ENCODE measurements at regions not wholly inside any gene's neighbourhood (a gene's known extent, or its start where the extent isn't known, plus 50 kb on each side); places are given as distances from the start of the nearest gene placed in this dataset.

DNA sequence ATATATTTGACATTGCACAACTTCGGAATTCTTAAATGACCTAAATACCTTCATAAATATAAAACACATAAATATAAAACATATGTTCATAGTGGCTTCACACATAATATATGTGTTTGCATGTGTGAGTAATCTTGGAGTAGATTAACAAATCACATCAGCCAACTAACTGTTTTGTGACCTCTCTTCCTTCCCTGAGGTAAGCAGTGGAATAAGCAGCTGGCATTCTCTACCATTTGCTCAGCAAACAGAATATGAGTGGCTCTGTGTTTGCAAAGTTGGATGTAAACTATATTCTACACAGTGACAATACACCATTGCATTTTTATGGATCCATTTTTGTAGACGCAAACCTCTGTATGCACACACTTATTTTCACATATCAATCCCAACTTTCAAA is 189.9 kb downstream of the ACER2 start:
- H4K20me1 ChIP-seq (ENCODE audit: control insufficient read depth, insufficient read depth, insufficient read length), result no peaks in the 10 kb centered on the region
- H2BK120ac ChIP-seq (ENCODE audit: low read depth, low read length, poor library complexity, severe bottlenecking), result no peak overlapping the region
- H3K23me2 ChIP-seq (ENCODE audit: insufficient read length, low read depth, low read length, poor library complexity, severe bottlenecking), result no peaks in the 10 kb centered on the region
- H2AFZ ChIP-seq (ENCODE audit: low read length), result no peak overlapping the region
- H2BK20ac ChIP-seq (ENCODE audit: low read depth, low read length, poor library complexity, severe bottlenecking), result no peak overlapping the region
- no peak overlapping the region for H4K8ac ChIP-seq (replicated peaks; ENCODE audit: insufficient read length, low read depth, low read length)
- H2BK15ac ChIP-seq (ENCODE audit: low read depth, low read length), result no peak overlapping the region
- Mint-ChIP-seq H3K27ac (no peak overlapping the region), H3K27me3 (ENCODE audit: low read depth) (no peaks in the 10 kb centered on the region), H3K9me3 (no peaks in the 10 kb centered on the region; a peak in 2 of 5 replicates), H3K4me3 (no peak overlapping the region), H3K36me3 (ENCODE audit: insufficient read depth in 1 of 3, low read depth in 3 of 3) (peaks cover 0 to 8% (median 4%) of the 10 kb centered on the region in 3 experiments; a peak in 3 of 7 replicates), H3K4me1 (peaks cover 2 to 3% of the 10 kb centered on the region in 2 experiments; a peak in 1 of 4 replicates)
- H3K9ac ChIP-seq (ENCODE audit: extremely low read depth, insufficient read length, low read length), result no peak overlapping the region
- no peak overlapping the region for H3K4ac ChIP-seq (ENCODE audit: low read depth, low read length)
- H2BK12ac ChIP-seq (ENCODE audit: insufficient read length, low read depth, low read length), result no peak overlapping the region
- H3T11ph ChIP-seq (ENCODE audit: low read length), result no peak overlapping the region
- TF ChIP-seq, protein P1, sequence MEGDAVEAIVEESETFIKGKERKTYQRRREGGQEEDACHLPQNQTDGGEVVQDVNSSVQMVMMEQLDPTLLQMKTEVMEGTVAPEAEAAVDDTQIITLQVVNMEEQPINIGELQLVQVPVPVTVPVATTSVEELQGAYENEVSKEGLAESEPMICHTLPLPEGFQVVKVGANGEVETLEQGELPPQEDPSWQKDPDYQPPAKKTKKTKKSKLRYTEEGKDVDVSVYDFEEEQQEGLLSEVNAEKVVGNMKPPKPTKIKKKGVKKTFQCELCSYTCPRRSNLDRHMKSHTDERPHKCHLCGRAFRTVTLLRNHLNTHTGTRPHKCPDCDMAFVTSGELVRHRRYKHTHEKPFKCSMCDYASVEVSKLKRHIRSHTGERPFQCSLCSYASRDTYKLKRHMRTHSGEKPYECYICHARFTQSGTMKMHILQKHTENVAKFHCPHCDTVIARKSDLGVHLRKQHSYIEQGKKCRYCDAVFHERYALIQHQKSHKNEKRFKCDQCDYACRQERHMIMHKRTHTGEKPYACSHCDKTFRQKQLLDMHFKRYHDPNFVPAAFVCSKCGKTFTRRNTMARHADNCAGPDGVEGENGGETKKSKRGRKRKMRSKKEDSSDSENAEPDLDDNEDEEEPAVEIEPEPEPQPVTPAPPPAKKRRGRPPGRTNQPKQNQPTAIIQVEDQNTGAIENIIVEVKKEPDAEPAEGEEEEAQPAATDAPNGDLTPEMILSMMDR (conservative IDR thresholded peaks at IDR 0.05), result no peak
- WGBS (ENCODE audit: extremely low coverage, insufficient read length, low lambda C conversion rate), result no CpG with 5 or more reads among the region's 2 CpGs
- H3K27me3 ChIP-seq (ENCODE audit: insufficient read depth, low read length), result no peaks in the 10 kb centered on the region
- no peak overlapping the region for H3K23ac ChIP-seq (ENCODE audit: insufficient read length, low read depth, low read length)
- H3K4me2 ChIP-seq (ENCODE audit: insufficient read depth, insufficient read length, low read length), result no peak overlapping the region
- H4K5ac ChIP-seq (ENCODE audit: insufficient read length, low read depth, low read length), result no peak overlapping the region
- H4K91ac ChIP-seq (ENCODE audit: insufficient read length, low read depth, low read length), result no peak overlapping the region
- H3K4me1 ChIP-seq (ENCODE audit: insufficient read depth, low read length), result no peaks in the 10 kb centered on the region
- H3K9me3 ChIP-seq (ENCODE audit: control insufficient read depth, low read depth, low read length), result no peaks in the 10 kb centered on the region
- H3K56ac ChIP-seq (ENCODE audit: insufficient read length, low read depth, low read length), result no peak overlapping the region
- no peaks in the 10 kb centered on the region for H3K79me1 ChIP-seq (ENCODE audit: insufficient read depth, low read depth, low read length, poor library complexity, severe bottlenecking)
- no peak overlapping the region for H3K14ac ChIP-seq (ENCODE audit: insufficient read depth, low read length)
- H2BK5ac ChIP-seq (ENCODE audit: insufficient read length, low read length), result no peak overlapping the region
- no peak overlapping the region for H2AK5ac ChIP-seq (ENCODE audit: insufficient read length, low read length)
- DNase-seq, result no peak
- H3K18ac ChIP-seq (ENCODE audit: insufficient read length, low read depth, low read length), result no peak overlapping the region
- H3K27ac ChIP-seq (ENCODE audit: insufficient read length, low read depth, low read length), result no peak overlapping the region
- H3K79me2 ChIP-seq (ENCODE audit: insufficient read depth, low read length), result no peaks in the 10 kb centered on the region
